Fibroblast of the conjunctiva (primary cell): ENCODE measurements at regions not wholly inside any gene's neighbourhood (a gene's known extent, or its start where the extent isn't known, plus 50 kb on each side); places are given as distances from the start of the nearest gene placed in this dataset.
"Not testable (repeated sequence)": the region's sequence is repeated elsewhere in the genome, so short reads cannot be mapped to it uniquely, and the experiment has no call there.

Experiments used
- DNase-seq: peaks from one replicate; pipeline ENCODE4 v3.0.0-alpha.2; 2010; ENCODE audit warnings: low read depth

GRCh38 chr12:131390412-131391334, 320.2 kb upstream of the SFSWAP start:
- DNase-seq, result no peak

- no peak for DNase-seq
Observed at GRCh38 chr12:131391399-131391798, 319.5 kb upstream of the SFSWAP start.

GRCh38 chr12:131394752-131395151, 316.1 kb upstream of the SFSWAP start:
- DNase-seq, result not testable (repeated sequence)

- not testable (repeated sequence) for DNase-seq
Observed at GRCh38 chr12:131395209-131395684, 315.6 kb upstream of the SFSWAP start.

- DNase-seq, result no peak
Observed at GRCh38 chr12:131395971-131396573, 314.8 kb upstream of the SFSWAP start.

GRCh38 chr12:131397493-131398181, 313.3 kb upstream of the SFSWAP start:
- DNase-seq, result no peak

- DNase-seq, result no peak
Observed at GRCh38 chr12:131399000-131399399, 311.9 kb upstream of the SFSWAP start.

GRCh38 chr12:131400668-131401294, 310.1 kb upstream of the SFSWAP start:
- not testable (repeated sequence) for DNase-seq

- DNase-seq, result not testable (repeated sequence)
Observed at GRCh38 chr12:131401907-131402633, 308.8 kb upstream of the SFSWAP start.

GRCh38 chr12:131402781-131403396, 308.0 kb upstream of the SFSWAP start:
- no peak for DNase-seq

- DNase-seq, result no peak
Observed at GRCh38 chr12:131403676-131404075, 307.2 kb upstream of the SFSWAP start.

- DNase-seq, result no peak
Observed at GRCh38 chr12:131404705-131405104, 306.2 kb upstream of the SFSWAP start.

GRCh38 chr12:131407221-131408035, 303.5 kb upstream of the SFSWAP start:
- DNase-seq, result no peak

GRCh38 chr12:131408036-131408365, 302.9 kb upstream of the SFSWAP start:
- no peak for DNase-seq

GRCh38 chr12:131408484-131408883, 302.4 kb upstream of the SFSWAP start:
- DNase-seq, result no peak

- DNase-seq, result no peak
Observed at GRCh38 chr12:131409211-131409610, 301.7 kb upstream of the SFSWAP start.

- DNase-seq, result not testable (repeated sequence)
Observed at GRCh38 chr12:131411827-131412226, 299.1 kb upstream of the SFSWAP start.

- DNase-seq, result no peak
Observed at GRCh38 chr12:131413006-131413405, 297.9 kb upstream of the SFSWAP start.

- no peak for DNase-seq
Observed at GRCh38 chr12:131413471-131413870, 297.4 kb upstream of the SFSWAP start.
